Activated CD8-positive, alpha-beta memory T cell treated with anti-CD3 and anti-CD28 coated beads, Interleukin-2, amount 50 U/mL, for 4 hours (primary cell): ENCODE measurements at regions not wholly inside any gene's neighbourhood (a gene's known extent, or its start where the extent isn't known, plus 50 kb on each side); places are given as distances from the start of the nearest gene placed in this dataset.

Experiments
- DNase-seq: peaks from one replicate; pipeline ENCODE4 v3.0.0-alpha.2; 2020

DNA sequence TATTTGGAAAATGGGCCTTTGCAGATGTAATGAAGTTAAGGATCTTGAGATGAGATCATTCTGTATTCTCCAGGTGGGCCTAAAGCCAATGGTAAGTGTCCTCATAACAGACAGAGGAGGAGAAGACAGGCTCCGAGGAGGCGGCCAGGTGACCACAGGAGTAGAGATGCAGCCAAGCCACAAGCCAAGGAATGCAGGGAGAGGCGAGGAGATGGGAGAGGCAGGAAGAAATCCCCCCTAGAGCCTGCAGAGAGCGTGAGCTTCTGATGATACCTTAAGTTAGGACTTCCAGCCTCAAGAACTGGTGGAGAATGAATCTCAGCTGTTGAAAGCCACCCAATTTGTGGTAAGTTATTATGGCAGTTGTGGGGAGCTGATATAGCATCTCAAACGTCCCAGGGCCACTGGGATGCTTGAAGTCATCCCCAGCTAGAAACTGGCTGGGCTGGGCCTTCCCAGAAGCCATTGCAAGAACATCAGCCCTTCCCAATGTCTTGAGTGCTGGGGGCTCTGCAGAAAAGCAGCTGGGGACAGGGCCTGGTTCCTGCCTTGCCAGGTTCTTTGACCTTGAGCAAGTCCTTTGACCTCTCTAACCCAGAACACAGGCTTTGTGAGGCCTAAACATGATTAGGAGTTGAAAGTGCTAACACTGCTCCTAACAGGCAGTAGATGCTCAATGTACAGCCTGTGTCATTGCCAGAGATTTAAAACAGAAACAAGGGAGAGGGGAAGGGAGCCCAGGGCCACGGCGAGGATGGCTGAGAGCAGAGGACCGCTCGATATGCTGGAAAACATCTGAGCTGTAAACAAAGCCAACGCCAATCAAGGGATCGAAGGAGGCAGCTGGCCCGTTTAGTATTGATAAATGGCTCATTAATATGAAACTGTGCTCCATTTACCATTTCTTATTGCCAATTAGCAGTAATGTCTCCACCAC lies 632.3 kb downstream of the TBC1D22A start:
- no peak for DNase-seq

DNA sequence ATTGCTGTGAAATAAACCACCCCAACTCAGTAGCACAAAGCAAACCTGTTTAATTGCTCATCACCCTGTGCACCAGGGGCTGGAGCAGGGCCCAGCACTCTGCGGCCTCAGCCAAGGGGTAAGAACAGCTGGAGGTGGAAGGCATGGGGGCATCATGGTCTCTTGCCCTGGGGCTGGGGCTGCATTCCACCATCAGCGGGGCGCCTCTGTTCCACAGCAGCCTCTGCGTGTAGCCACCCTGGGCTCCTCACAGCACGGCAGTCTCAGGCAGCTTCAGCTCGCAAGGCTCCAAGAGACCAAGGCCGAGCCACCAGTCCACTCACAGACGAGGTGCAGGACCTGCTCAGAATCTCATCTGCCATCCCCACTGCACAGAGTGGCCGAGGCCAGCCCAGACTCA lies 630.7 kb downstream of the TBC1D22A start:
- no peak for DNase-seq

- no peak for DNase-seq
These were observed 630.3 kb downstream of the TBC1D22A start for GRCh38 chr22:47392729-47393128.

DNA sequence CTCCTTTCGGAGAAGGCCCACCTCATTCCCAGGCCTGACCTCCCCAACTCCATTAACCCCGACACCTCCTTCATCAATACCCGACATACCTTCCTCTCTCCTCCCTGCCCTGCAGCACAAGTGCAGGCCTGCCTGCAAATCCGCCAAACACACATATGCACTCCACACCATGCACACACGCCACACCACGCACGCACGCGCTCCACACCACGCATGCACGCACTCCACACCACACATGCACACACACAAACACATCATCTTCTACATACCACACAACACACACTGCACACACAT lies 629.6 kb downstream of the TBC1D22A start:
- no peak for DNase-seq

DNA sequence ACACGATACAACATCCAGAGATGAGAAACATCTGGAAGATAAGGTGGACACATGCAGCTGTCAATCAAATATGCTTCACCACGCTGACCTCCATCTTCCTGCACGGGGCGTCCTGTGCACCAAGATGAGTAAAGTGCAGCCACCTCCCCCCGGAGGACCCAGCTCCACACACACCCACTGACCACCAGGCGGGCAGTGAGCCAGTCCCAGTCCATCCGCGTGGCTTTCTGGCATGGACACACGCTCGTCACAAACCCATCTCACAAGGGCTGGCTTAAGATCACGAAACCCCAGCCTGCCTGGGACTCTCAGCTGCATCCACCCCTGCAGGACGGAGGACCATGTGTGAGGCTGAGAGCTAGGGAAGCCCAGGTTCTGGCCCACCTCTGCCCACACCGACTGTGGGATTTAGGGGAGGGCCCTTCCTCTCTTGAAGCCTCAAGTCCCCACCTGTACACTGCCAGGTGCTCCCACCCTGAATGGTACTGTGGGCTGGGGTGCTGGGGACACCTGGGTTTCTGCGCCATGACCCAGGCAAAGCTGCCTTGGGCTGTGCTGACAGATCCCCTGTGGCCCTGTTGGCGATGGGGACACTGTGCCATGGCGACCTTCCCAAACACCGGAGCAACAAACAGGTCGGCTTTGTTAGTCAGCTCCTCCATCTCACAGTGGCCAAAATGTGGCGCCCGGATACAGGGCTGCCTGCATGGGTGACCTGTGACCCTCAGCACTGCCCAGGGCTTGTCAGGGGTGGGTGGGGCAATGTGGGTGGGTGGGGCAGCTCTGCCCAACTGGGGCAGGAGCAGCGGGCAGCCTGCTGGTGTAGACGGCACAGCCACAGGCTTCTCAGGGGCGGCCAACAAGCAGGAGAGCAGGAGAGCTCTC lies 629.0 kb downstream of the TBC1D22A start:
- no peak for DNase-seq

DNA sequence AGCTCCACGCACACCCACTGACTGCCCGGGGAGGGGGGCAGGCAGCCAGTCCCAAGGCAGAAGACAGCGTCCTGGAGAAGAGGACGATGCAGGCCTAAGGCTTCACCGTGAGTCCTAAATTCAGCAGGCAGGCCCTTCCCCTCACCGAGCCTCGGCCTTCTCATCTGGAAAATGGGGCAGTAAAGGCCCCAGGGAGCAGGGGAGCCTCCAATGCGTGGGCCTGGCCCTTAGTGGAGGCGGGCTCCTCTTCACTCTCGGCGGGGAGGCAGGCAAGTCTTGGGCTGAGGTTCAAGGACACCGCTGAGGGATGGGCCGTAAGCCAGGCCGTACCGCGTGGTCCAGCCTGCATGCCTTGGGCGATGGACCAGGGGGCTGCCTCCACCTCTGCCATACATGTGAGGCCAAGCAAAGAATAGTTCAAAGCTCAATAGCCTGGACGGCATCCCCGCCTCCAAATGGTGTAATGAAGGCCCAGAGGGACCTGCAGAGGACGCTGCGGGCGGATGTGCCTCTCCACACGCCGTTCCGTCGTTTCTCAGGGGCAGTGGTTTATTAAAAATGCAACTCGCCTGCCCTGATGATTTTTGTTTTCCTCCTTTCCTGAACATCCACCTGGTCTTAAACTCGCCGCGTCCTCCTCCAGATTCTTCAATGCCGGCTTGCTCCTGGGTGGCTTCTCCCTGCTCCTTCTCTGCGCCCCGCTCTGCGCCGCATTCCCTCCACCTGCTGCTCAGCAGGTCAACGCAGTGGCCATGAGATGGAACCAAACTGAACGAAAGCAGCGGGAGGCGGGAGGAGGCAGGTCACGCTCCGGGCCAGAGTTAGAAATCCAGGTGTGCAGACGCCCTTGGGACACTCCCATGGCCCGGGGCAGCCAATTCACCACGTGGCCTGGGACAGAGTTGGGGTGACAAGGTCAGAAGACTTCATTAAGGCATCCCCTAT lies 627.8 kb downstream of the TBC1D22A start:
- no peak for DNase-seq

GRCh38 chr22:47389201-47389600 lies 626.8 kb downstream of the TBC1D22A start:
- no peak for DNase-seq

GRCh38 chr22:47388778-47389177 lies 626.3 kb downstream of the TBC1D22A start:
- DNase-seq, result no peak

- no peak for DNase-seq
These were observed 625.9 kb downstream of the TBC1D22A start for GRCh38 chr22:47388331-47388730.

DNA sequence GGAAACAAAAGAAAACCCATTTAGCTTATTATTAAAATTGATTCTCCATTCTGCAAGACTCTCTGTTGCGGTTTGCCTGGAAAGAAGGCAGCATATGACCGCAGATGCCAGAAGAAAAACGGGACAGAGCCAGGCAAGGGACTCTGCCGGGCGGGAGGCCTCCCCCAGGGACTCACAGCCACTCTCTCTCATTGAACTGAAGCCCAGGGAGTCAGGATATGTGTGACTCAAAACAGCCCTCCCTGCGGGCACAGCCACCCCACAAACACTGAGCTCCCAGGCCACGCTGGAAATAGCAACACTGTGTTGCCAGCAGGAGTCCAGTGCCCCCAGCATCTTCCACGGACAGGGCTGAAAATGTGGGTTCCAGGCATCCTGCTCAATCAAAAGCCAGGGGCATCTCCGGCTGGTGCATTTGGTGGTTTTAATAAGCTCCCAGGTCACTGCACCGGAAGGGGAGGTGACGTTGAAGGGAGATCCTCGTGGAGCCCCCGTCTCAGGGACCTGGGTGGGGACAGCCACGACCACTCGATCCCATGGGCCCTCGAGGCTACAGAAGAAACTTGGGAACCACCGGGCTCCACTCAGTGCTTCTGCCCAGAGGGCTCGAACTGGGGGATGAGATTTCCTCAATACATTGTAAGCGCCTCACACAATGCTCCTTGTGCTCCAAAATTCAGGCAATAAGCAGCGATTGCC lies 624.5 kb downstream of the TBC1D22A start:
- DNase-seq, result no peak

- no peak for DNase-seq
These were observed 622.5 kb downstream of the TBC1D22A start for GRCh38 chr22:47384977-47385376.

DNA sequence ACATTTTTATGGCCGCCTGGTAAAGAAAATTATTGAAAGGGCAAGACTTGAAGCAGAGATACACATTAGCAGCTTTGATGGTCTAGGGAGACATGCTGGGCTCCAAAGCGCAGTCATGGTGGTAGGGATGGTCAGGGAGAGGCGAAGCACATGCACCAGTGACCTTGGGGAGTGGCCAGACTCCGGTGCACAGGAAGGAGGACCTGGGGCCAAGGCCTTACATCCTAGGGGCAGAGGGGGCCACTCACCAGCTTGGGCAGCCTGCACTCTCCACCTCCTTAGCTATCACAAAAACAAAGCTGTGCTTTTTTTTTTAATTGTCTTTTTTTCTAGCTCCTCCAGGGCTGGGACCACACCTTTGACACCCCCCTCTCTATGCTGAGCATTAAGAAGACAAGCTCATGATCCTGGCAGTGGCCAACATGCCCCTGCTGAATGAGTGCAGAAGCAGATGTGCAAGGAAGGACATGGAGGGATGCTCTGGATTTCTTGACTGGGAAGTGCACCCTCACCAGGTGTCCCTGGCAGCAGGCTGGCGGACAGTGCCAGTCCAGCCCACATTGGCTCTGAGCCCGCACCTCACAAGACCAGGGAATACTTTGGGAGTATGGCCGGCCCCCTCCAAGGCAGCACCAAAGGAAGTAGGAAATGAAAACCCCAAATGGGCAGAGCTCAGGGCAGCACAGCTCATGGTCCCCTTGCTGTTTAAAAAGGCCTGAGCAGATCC lies 619.9 kb downstream of the TBC1D22A start:
- peak; percentile 3 for DNase-seq

- DNase-seq, result no peak
These were observed 618.8 kb downstream of the TBC1D22A start for GRCh38 chr22:47381240-47381639.

- DNase-seq, result peak; percentile 5
These were observed 618.2 kb downstream of the TBC1D22A start for GRCh38 chr22:47380692-47381091.

DNA sequence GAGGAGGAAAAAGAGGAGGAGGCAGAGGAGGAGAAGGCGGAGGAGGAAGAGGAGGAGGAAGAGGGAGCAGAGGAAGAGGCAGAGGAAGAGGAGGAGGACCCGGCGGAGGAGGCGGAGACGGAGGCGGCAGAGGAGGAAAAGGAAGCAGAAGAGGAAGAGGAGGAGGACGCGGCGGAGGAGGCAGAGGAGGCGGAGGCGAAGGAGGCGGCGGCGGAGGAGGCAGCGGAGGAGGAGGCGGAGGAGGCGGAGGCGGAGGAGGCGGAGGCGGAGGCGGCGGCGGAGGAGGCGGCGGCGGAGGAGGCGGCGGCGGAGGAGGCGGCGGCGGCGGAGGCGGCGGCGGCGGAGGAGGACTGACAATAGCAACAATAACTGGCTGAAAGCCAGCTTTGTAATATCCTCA lies 616.6 kb downstream of the TBC1D22A start:
- DNase-seq, result no peak

DNA sequence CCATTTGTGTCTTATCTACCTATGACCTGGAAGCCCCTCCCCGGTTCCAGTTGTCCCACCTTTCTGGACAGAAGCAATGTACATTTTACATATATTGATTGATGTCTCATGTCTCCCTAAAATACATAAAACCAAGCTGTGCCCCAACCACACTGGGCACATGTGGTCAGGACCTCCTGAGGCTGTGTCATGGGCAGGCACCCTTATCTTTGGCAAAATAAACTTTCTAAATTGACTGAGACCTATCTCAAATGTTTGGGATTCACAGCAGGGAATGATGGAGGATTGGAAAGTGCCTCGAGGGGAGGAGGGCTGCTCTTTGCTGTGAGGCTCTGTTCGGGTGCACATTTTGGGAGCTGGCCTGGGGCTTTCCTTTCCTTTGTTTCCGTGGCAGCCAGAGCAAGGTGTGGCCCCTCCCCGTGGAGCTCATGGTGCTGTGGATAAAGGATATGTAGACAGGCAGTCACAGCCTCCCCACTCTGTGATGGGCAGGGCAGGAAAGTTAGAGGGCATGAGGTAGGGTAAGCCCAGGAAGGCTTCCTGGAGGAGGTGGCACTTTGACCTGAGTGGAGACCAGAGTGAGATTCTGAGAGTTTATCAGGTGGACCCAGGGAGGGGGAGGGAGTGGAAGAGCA lies 615.6 kb downstream of the TBC1D22A start:
- DNase-seq, result no peak

GRCh38 chr22:47376901-47377505 lies 614.6 kb downstream of the TBC1D22A start:
- DNase-seq, result no peak

DNA sequence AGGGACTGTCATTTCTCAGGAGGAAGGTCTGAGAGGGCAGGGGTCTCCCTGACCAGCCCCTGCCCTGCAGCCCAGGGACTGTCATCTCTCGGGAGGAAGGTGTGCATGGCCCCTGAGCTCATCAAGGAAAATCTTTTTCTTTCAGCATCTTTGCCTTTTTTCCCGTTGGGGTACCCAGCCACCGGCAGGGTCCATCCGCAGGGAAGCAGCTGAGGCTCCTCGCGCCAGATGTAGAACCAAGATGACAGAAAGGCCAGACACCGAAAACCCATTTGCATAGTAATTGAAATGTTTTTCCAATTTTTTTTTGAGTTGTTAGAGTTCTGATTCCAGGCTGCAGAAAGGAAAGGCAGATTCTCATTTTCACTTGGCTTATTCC lies 613.9 kb downstream of the TBC1D22A start:
- DNase-seq, result no peak

GRCh38 chr22:47375621-47376321 lies 613.3 kb downstream of the TBC1D22A start:
- no peak for DNase-seq
